AG04449 (cell line): ENCODE measurements at regions not wholly inside any gene's neighbourhood (a gene's known extent, or its start where the extent isn't known, plus 50 kb on each side); places are given as distances from the start of the nearest gene placed in this dataset.

Experiments
- CTCF ChIA-PET: fragments of 350-600 bp; formaldehyde crosslinking; extraction: SDS; loops from one replicate; lab custom pipeline; 2021; ENCODE audit warnings: antibody characterized with exemption; lab: Yijun Ruan, JAX
- POLR2A ChIA-PET: fragments of 400-600, 350-600 bp; formaldehyde crosslinking; extraction: SDS; loops from one replicate; lab custom pipeline; 2020; ENCODE audit warnings: antibody characterized with exemption, inconsistent platforms; lab: Yijun Ruan, JAX
- DNase-seq: peaks from one replicate; pipeline ENCODE4 v3.0.0-alpha.2; 2010; ENCODE audit warnings: low read depth, low spot score
- H3K4me3 ChIP-seq: 2 replicates; pipeline ENCODE4 v1.5.1; 2011; ENCODE audit warnings: low read depth, mild to moderate bottlenecking, control low read depth, low read length
- CTCF ChIP-seq: IDR thresholded peaks from one replicate; pipeline ENCODE4 v1.5.1; 2011; ENCODE audit warnings: mild to moderate bottlenecking, moderate library complexity, low read length, control low read depth, inconsistent platforms; ENCODE audit not compliant: insufficient read depth; ENCODE audit errors: missing control alignments

DNA sequence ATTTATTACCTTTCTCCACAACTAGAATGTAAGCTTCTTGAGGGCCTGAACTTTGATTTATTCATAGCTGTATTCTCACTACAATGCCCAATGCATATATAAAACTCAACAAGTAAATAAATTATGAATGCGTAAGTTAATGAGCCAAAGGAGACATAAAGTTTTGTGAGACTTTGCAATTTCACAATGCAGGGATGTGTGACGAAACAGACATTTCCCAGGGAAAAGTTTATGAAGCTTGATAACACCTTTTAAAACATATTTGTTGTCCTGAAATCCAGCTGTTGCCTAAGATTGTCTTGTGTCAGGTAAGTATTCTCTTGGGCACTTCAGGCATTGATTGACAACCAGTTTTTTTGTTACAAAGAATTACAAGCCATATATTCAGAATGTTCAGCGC is 800.1 kb downstream of the BRINP1 start:
- POLR2A ChIA-PET = no interaction called here
- no peak for TF ChIP-seq CTCF
- no peak for DNase-seq
- H3K4me3 ChIP-seq = no peak overlapping the region
- CTCF ChIA-PET = no interaction called here

- no peak for TF ChIP-seq CTCF
- ChIA-PET CTCF (no interaction called here), POLR2A (no interaction called here)
- H3K4me3 ChIP-seq = no peak overlapping the region
- DNase-seq = no peak
Observed at GRCh38 chr9:118570066-118570465, 799.2 kb downstream of the BRINP1 start.

GRCh38 chr9:118575341-118576070 is 793.7 kb downstream of the BRINP1 start:
- TF ChIP-seq CTCF = no peak
- no peak for DNase-seq
- ChIA-PET POLR2A (no interaction called here), CTCF (no interaction called here)
- no peak overlapping the region for H3K4me3 ChIP-seq

DNA sequence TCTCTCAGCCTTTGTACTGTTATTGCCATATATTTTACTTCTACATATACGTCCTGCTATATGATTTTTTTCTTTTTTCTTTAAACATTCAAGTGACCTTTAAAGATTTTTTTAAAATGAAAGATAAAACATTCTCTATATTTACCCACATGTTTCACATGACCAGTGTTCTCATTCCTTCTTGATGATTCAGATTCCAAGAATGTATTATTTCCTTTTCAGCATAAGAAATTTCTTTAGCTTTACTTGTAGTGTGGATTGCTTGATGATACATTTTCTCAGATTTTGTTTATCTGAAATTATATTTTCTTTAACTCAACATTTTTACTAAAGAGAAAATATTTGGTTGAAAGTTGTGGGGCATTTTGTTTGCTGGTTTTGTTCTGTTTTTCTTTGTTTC is 792.1 kb downstream of the BRINP1 start:
- CTCF ChIA-PET = no interaction called here
- POLR2A ChIA-PET = no interaction called here
- DNase-seq = no peak
- no peak overlapping the region for H3K4me3 ChIP-seq
- no peak for TF ChIP-seq CTCF

DNA sequence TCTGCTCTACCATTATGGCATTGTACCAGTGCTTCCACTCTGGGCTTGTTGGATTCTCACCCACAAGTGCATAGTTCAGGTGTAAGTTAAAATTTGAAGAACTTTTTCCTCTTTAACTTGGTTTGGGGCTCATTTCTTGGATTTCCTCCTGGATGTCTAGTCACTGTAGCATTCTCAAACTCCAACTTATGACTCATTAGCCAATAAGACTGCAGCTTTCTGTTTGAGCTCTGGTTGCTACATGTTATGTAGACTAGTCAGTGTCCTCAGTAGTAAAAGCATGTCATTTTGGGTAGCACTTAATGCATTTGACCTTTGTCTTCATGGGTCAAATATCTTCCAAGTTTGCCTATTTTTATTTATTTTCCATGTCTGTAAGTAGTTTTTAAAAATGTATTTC is 790.8 kb downstream of the BRINP1 start:
- CTCF ChIA-PET = no interaction called here
- no peak overlapping the region for H3K4me3 ChIP-seq
- POLR2A ChIA-PET = no interaction called here
- no peak for DNase-seq
- TF ChIP-seq CTCF = no peak

DNA sequence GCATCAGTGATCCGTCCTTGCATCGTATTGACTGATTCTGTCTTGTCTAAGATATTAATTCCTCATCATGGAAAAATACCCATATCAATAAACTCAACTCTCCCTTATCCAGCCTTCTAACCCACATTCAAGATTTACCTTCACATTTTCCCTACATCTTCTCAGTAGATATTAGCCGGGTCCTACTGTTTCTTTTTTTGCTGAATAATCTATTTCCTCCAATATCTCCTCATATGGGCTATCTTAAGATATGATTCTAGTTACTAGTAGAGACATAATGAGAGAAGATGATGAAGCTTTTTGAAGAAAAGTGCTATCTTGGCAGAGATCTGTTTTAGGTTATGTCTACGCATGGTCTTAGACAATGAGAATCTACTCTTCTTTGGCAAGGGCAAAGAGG is 785.8 kb downstream of the BRINP1 start:
- DNase-seq = no peak
- no peak overlapping the region for H3K4me3 ChIP-seq
- TF ChIP-seq CTCF = no peak
- ChIA-PET CTCF (no interaction called here), POLR2A (no interaction called here)
